NCI-H128 (cell line): ENCODE measurements at regions not wholly inside any gene's neighbourhood (a gene's known extent, or its start where the extent isn't known, plus 50 kb on each side); places are given as distances from the start of the nearest gene placed in this dataset.
"Not testable (repeated sequence)": the region's sequence is repeated elsewhere in the genome, so short reads cannot be mapped to it uniquely, and the experiment has no call there.

ENCODE experiments used
- DNase-seq: peaks from one replicate; lab custom pipeline; 2025; ENCODE audit not compliant: unreplicated experiment; lab: John Stamatoyannopoulos, UW

GRCh38 chr15:91356083-91356482 is 256.0 kb downstream of the SV2B start:
- DNase-seq: no peak

- no peak for DNase-seq
Observed at GRCh38 chr15:91357011-91357410, 257.0 kb downstream of the SV2B start.

GRCh38 chr15:91357486-91357885 is 257.4 kb downstream of the SV2B start:
- DNase-seq: no peak

- DNase-seq: no peak
Observed at GRCh38 chr15:91358405-91358804, 258.3 kb downstream of the SV2B start.

GRCh38 chr15:91361696-91362095 is 261.6 kb downstream of the SV2B start:
- not testable (repeated sequence) for DNase-seq

- DNase-seq: no peak
Observed at GRCh38 chr15:91366111-91366510, 266.1 kb downstream of the SV2B start.

- no peak for DNase-seq
Observed at GRCh38 chr15:91368611-91369010, 268.6 kb downstream of the SV2B start.

GRCh38 chr15:91369823-91370222 is 269.8 kb downstream of the SV2B start:
- DNase-seq: no peak

- DNase-seq: not testable (repeated sequence)
Observed at GRCh38 chr15:91371345-91371744, 271.3 kb downstream of the SV2B start.

- no peak for DNase-seq
Observed at GRCh38 chr15:91374336-91374735, 274.3 kb downstream of the SV2B start.

GRCh38 chr15:91376038-91376437 is 276.0 kb downstream of the SV2B start:
- no peak for DNase-seq

- no peak for DNase-seq
Observed at GRCh38 chr15:91380114-91380513, 280.1 kb downstream of the SV2B start.

- no peak for DNase-seq
Observed at GRCh38 chr15:91383532-91383931, 283.5 kb downstream of the SV2B start.

GRCh38 chr15:91384189-91384730 is 284.2 kb downstream of the SV2B start:
- DNase-seq: no peak

- DNase-seq: no peak
Observed at GRCh38 chr15:91385311-91385710, 285.3 kb downstream of the SV2B start.

GRCh38 chr15:91393186-91393585 is 293.1 kb downstream of the SV2B start:
- no peak for DNase-seq

GRCh38 chr15:91400481-91400880 is 300.4 kb downstream of the SV2B start:
- no peak for DNase-seq

- no peak for DNase-seq
Observed at GRCh38 chr15:91407269-91407889, 307.3 kb downstream of the SV2B start.

GRCh38 chr15:91408476-91409076 is 308.5 kb downstream of the SV2B start:
- no peak for DNase-seq

- DNase-seq: no peak
Observed at GRCh38 chr15:91409387-91409786, 309.3 kb downstream of the SV2B start.

GRCh38 chr15:91411586-91411985 is 311.5 kb downstream of the SV2B start:
- DNase-seq: no peak

- DNase-seq: no peak
Observed at GRCh38 chr15:91412138-91412928, 312.3 kb downstream of the SV2B start.
